Calu3 (cell line): ENCODE measurements at regions not wholly inside any gene's neighbourhood (a gene's known extent, or its start where the extent isn't known, plus 50 kb on each side); places are given as distances from the start of the nearest gene placed in this dataset.

Experiments
- BruUV-seq: library from RNA; stranded (reverse); fragments of 400-500 nt; replicated peaks from 2 replicates; lab custom pipeline; 2021; lab: Mats Ljungman, UMichigan
- CTCF ChIA-PET: fragments of 300-600 bp; sonication (Branson Sonifier 250); formaldehyde crosslinking; loops from one replicate; lab custom pipeline; 2022; ENCODE audit warnings: antibody characterized with exemption; lab: Charles Lee
- DNase-seq: peaks from one replicate; pipeline ENCODE4 v3.0.0; 2022
- H3K27ac Mint-ChIP-seq: one replicate; pipeline ENCODE4 v1.8.0; 2022; ENCODE audit warnings: mixed read lengths; ENCODE audit not compliant: unreplicated experiment
- H3K27me3 Mint-ChIP-seq: one replicate; pipeline ENCODE4 v1.8.0; 2022; ENCODE audit warnings: mixed read lengths; ENCODE audit not compliant: unreplicated experiment
- H3K36me3 Mint-ChIP-seq: one replicate; pipeline ENCODE4 v1.8.0; 2022; ENCODE audit warnings: mild to moderate bottlenecking, moderate library complexity, mixed read lengths; ENCODE audit not compliant: insufficient read depth, unreplicated experiment
- H3K4me1 Mint-ChIP-seq: one replicate; pipeline ENCODE4 v1.8.0; 2022; ENCODE audit warnings: mild to moderate bottlenecking, low read depth, mixed read lengths; ENCODE audit not compliant: unreplicated experiment
- H3K4me3 Mint-ChIP-seq: one replicate; pipeline ENCODE4 v1.8.0; 2022; ENCODE audit warnings: mild to moderate bottlenecking, low read depth, moderate library complexity, mixed read lengths; ENCODE audit not compliant: unreplicated experiment
- H3K9me3 Mint-ChIP-seq: one replicate; pipeline ENCODE4 v1.8.0; 2022; ENCODE audit warnings: low read depth, mixed read lengths; ENCODE audit not compliant: unreplicated experiment
- CTCF ChIP-seq: fragments of 200-600 bp; IDR thresholded peaks from one replicate; pipeline ENCODE4 v1.8.0; 2022; ENCODE audit warnings: antibody characterized with exemption; ENCODE audit not compliant: unreplicated experiment
- intact Hi-C: fragments of 100-400 bp; cut with micrococcal nuclease; formaldehyde crosslinking; loops from one replicate; pipeline ENCODE4 v1.10.0; 2022; ENCODE audit not compliant: unreplicated experiment

- TF ChIP-seq CTCF: no peak
- CTCF ChIA-PET: no interaction called here
- Mint-ChIP-seq H3K4me3 (no peak overlapping the region), H3K9me3 (no peaks in the 10 kb centered on the region), H3K4me1 (no peaks in the 10 kb centered on the region), H3K27me3 (no peaks in the 10 kb centered on the region), H3K36me3 (no peaks in the 10 kb centered on the region), H3K27ac (no peak overlapping the region)
- no peak for DNase-seq
- intact Hi-C loops: no loop called here
- no TSS peak for BruUV-seq
Observed at GRCh38 chr9:30507166-30507565, 1877.3 kb upstream of the ACO1 start.

- CTCF ChIA-PET: no interaction called here
- H3K27ac Mint-ChIP-seq: no peak overlapping the region
- H3K36me3 Mint-ChIP-seq: no peaks in the 10 kb centered on the region
- no peaks in the 10 kb centered on the region for H3K4me1 Mint-ChIP-seq
- intact Hi-C loops: no loop called here
- DNase-seq: no peak
- H3K4me3 Mint-ChIP-seq: no peak overlapping the region
- TF ChIP-seq CTCF: no peak
- H3K27me3 Mint-ChIP-seq: no peaks in the 10 kb centered on the region
- peaks cover 3% of the 10 kb centered on the region for H3K9me3 Mint-ChIP-seq
- BruUV-seq: no TSS peak
Observed at GRCh38 chr9:30511666-30512065, 1872.8 kb upstream of the ACO1 start.

GRCh38 chr9:30519166-30519565 is 1865.3 kb upstream of the ACO1 start:
- Mint-ChIP-seq H3K4me3 (no peak overlapping the region), H3K9me3 (no peaks in the 10 kb centered on the region), H3K27ac (no peak overlapping the region), H3K4me1 (no peaks in the 10 kb centered on the region), H3K27me3 (no peaks in the 10 kb centered on the region), H3K36me3 (no peaks in the 10 kb centered on the region)
- DNase-seq: no peak
- CTCF ChIA-PET: no interaction called here
- TF ChIP-seq CTCF: no peak
- intact Hi-C loops: no loop called here
- no TSS peak for BruUV-seq

- no TSS peak for BruUV-seq
- Mint-ChIP-seq H3K4me3 (no peak overlapping the region), H3K9me3 (no peaks in the 10 kb centered on the region), H3K36me3 (no peaks in the 10 kb centered on the region), H3K4me1 (no peaks in the 10 kb centered on the region), H3K27ac (no peak overlapping the region), H3K27me3 (no peaks in the 10 kb centered on the region)
- TF ChIP-seq CTCF: no peak
- CTCF ChIA-PET: no interaction called here
- intact Hi-C loops: no loop called here
- DNase-seq: no peak
Observed at GRCh38 chr9:30519756-30520155, 1864.7 kb upstream of the ACO1 start.
